Suprapubic skin (tissue), 4 donors: ENCODE measurements at regions not wholly inside any gene's neighbourhood (a gene's known extent, or its start where the extent isn't known, plus 50 kb on each side); places are given as distances from the start of the nearest gene placed in this dataset.

ENCODE experiments used
- DNase-seq, 2 donors: peaks; one replicate each; pipeline ENCODE4 v3.0.0-alpha.2; 2019; ENCODE audit warnings: low spot score in 2 of 2
- H3K27ac ChIP-seq: fragments of 200-600 bp; sonication (generic); one replicate; pipeline ENCODE4 v1.5.1; 2019
- H3K27me3 ChIP-seq: fragments of 200-600 bp; sonication (generic); one replicate; pipeline ENCODE4 v1.5.1; 2019
- H3K36me3 ChIP-seq: fragments of 200-600 bp; sonication (generic); one replicate; pipeline ENCODE4 v1.5.1; 2019
- H3K4me1 ChIP-seq: fragments of 200-600 bp; sonication (generic); one replicate; pipeline ENCODE4 v1.5.1; 2019
- H3K4me3 ChIP-seq: fragments of 200-600 bp; sonication (generic); one replicate; pipeline ENCODE4 v1.5.1; 2019; ENCODE audit warnings: mild to moderate bottlenecking
- H3K9me3 ChIP-seq: fragments of 200-600 bp; sonication (generic); one replicate; pipeline ENCODE4 v1.5.1; 2019
- EP300 ChIP-seq: sonication (generic); formaldehyde crosslinking; IDR thresholded peaks from one replicate; pipeline ENCODE4 v1.6.1; 2017; ENCODE audit warnings: antibody characterized with exemption
- POLR2A ChIP-seq, 2 donors: fragments of 450-650 bp; IDR thresholded peaks; one replicate each; pipeline ENCODE4 v1.6.1; 2017; ENCODE audit warnings: antibody characterized with exemption in 2 of 2, mild to moderate bottlenecking in 2 of 2, moderate library complexity in 2 of 2
- POLR2AphosphoS5 ChIP-seq, 3 donors: sonication (generic); formaldehyde crosslinking; IDR thresholded peaks; one replicate each; pipeline ENCODE4 v1.6.1; 2017; ENCODE audit warnings: antibody characterized with exemption in 3 of 3
- WGBS: methylation state at CpG from one replicate; pipeline ENCODE4 v1.1.5; 2018; 5-methylcytosine and 5-hydroxymethylcytosine counted together
- TF ChIP-seq, protein P1 (sequence below), 2 donors: fragments of 200-600 bp in 1 of 2; fragments of 450-650 bp in 1 of 2; sonication (generic) in 1 of 2; IDR thresholded peaks; one replicate each; pipeline ENCODE4 v1.5.1; 2016 to 2019; ENCODE audit warnings: antibody characterized with exemption in 2 of 2, mild to moderate bottlenecking in 1 of 2, moderate library complexity in 1 of 2

DNA sequence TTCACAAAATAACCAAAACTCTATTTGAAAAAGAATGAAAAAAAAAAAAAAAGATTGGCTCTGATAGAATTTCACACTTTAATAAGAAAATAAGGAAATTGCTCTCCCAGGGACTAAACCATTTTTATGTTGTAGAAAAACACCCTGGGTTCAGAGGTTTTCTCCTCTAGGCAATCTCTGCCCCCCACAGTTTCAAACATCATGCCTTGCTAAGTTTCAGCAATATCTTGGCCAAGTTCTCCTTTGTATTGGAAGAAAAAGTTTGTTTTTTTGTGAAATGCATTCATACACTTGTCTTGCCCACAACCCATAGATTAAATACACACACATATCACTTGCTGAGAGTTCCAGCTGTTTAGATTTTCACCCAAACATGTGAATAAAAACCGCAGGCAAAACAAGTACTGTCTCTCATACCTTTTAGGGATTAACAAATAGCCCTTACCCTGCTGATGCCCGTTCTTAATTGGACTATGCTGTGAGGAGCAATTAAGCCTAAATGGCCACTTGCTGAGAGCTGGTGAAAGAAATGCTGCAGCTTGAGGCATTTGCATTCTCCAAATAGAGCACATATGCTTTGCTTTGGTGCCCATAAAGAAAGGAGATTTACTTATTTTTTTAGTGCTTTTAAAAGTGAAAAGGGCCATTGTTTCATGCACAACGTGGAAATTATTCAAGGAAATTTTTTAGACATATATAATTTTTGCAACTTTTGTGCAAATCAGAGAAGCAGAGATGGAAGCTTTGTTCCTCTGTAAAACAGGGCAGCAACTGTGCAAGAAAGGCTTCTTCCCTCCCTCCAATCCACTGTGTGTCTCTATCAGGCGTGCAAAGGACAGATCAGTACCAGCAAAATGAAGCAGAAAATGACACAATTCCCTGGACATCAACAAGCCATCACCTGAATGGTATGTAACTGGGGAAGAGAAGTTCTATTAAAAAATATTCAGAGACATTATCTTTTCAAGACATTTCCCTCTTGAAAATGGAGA, 262.4 kb upstream of the KIF2A start:
- Histone ChIP-seq H3K36me3 (no peaks in the 10 kb centered on the region), H3K4me3 (no peak overlapping the region), H3K9me3 (no peaks in the 10 kb centered on the region), H3K4me1 (no peaks in the 10 kb centered on the region), H3K27ac (no peak overlapping the region), H3K27me3 (peaks cover 3% of the 10 kb centered on the region)
- no peak for DNase-seq
- 23% methylated on average over 4 of the region's 4 CpGs for WGBS
- TF ChIP-seq POLR2AphosphoS5 (IDR thresholded peaks at IDR 0.05) = no peak

DNA sequence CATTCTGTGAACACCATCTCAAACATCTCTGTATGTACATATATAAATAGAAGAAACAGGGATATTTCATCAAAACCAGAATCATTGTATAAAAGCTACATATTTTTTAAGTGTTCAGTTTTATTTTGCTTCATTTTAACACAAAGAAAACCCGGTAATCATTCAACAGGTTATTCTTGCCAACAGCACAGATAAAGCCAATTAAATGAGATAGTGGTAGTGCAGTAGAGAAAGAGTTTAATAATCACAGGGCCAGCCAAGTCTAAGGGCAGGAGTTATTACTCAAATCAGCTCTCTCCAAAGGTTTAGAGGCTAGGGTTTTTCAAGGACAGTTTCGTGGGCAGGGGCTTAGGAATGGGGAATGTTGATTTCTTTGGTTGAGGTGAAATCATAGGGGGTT, 261.0 kb upstream of the KIF2A start:
- Histone ChIP-seq H3K9me3 (no peaks in the 10 kb centered on the region), H3K27me3 (peaks cover under 1% of the 10 kb centered on the region), H3K27ac (no peak overlapping the region), H3K36me3 (no peaks in the 10 kb centered on the region), H3K4me1 (no peaks in the 10 kb centered on the region), H3K4me3 (no peak overlapping the region)
- no peak for TF ChIP-seq POLR2A (IDR thresholded peaks at IDR 0.05)
- TF ChIP-seq, protein P1, sequence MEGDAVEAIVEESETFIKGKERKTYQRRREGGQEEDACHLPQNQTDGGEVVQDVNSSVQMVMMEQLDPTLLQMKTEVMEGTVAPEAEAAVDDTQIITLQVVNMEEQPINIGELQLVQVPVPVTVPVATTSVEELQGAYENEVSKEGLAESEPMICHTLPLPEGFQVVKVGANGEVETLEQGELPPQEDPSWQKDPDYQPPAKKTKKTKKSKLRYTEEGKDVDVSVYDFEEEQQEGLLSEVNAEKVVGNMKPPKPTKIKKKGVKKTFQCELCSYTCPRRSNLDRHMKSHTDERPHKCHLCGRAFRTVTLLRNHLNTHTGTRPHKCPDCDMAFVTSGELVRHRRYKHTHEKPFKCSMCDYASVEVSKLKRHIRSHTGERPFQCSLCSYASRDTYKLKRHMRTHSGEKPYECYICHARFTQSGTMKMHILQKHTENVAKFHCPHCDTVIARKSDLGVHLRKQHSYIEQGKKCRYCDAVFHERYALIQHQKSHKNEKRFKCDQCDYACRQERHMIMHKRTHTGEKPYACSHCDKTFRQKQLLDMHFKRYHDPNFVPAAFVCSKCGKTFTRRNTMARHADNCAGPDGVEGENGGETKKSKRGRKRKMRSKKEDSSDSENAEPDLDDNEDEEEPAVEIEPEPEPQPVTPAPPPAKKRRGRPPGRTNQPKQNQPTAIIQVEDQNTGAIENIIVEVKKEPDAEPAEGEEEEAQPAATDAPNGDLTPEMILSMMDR (IDR thresholded peaks at IDR 0.05) = no peak
- no peak for TF ChIP-seq EP300
- TF ChIP-seq POLR2AphosphoS5 (IDR thresholded peaks at IDR 0.05) = no peak
- WGBS = 73% methylated on average over 2 of the region's 2 CpGs
- DNase-seq = no peak

DNA sequence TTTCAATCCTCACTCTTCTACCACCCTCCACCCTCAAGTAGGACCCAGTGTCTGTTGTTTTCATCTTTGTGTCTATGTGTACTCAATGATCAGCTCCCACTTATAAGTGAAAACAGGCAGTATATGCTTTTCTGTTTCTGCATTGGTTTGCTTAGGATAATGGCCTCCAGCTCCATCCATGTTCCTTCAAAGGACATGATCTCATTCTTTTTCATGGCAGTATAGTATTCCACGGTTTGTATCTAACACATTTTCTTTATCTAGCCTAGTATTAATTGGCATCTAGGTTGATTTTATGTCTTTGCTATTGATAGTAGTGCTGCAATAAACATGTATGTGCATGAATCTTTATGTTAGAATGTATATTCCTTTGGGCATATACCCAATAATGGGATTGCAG, 259.8 kb upstream of the KIF2A start:
- TF ChIP-seq, protein P1 (IDR thresholded peaks at IDR 0.05) = no peak
- no peak for TF ChIP-seq POLR2A (IDR thresholded peaks at IDR 0.05)
- no peak for TF ChIP-seq EP300
- no peak for TF ChIP-seq POLR2AphosphoS5 (IDR thresholded peaks at IDR 0.05)
- WGBS = 76% methylated on average over 1 of the region's 1 CpG
- Histone ChIP-seq H3K4me1 (no peaks in the 10 kb centered on the region), H3K27ac (no peak overlapping the region), H3K27me3 (no peaks in the 10 kb centered on the region), H3K4me3 (no peak overlapping the region), H3K36me3 (no peaks in the 10 kb centered on the region), H3K9me3 (no peaks in the 10 kb centered on the region)
- DNase-seq = no peak

DNA sequence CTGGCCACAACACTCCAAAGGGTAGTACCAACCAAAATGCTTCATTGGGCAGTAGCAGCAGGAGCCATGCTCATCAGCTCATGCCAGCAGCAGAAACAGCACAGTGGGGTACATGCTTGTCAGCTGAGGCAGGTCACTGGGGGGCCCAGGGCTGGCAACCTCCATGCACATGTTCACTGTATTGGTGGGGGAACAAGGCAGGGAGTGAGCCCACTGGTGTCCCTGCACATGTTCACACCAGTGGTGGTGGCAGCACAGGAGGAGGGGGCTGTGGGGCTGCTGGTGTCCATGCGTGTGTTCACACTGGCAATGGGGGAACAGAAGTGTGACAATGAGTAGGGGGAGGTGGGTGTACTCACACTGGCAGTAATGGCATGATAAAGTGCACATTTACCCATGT, 254.3 kb upstream of the KIF2A start:
- Histone ChIP-seq H3K36me3 (no peaks in the 10 kb centered on the region), H3K4me1 (no peaks in the 10 kb centered on the region), H3K4me3 (no peak overlapping the region), H3K27me3 (peaks cover 5% of the 10 kb centered on the region), H3K27ac (no peak overlapping the region), H3K9me3 (no peaks in the 10 kb centered on the region)
- DNase-seq = no peak
- 94% methylated on average over 1 of the region's 1 CpG for WGBS
- TF ChIP-seq, protein P1 (IDR thresholded peaks at IDR 0.05) = no peak
- no peak for TF ChIP-seq EP300
- no peak for TF ChIP-seq POLR2A (IDR thresholded peaks at IDR 0.05)
- no peak for TF ChIP-seq POLR2AphosphoS5 (IDR thresholded peaks at IDR 0.05)

DNA sequence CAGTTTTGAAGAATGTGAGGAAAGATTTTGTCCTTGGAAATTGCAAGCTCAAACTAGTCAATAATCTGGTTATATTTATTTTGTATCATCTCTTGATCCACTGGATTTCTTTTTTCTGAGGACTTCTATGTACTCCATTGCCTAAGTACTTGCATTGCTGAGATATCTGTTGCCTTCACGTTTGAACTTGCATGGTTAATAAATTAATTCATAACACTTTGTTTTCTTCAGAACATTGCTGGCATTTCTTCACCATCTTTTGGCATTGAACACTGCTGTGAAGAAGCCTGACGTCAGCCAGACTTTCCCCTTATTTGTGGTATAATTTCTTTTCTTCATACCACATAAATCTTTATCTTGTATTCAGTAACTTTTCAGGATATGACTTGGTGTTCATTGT, 246.0 kb upstream of the KIF2A start:
- H3K27me3 ChIP-seq = no peaks in the 10 kb centered on the region
- H3K27ac ChIP-seq = no peak overlapping the region
- no peak for DNase-seq
- no peaks in the 10 kb centered on the region for H3K36me3 ChIP-seq
- no peak overlapping the region for H3K4me3 ChIP-seq
- peaks cover 2% of the 10 kb centered on the region for H3K4me1 ChIP-seq
- TF ChIP-seq POLR2A (IDR thresholded peaks at IDR 0.05) = no peak
- TF ChIP-seq POLR2AphosphoS5 (IDR thresholded peaks at IDR 0.05) = no peak
- TF ChIP-seq, protein P1 (IDR thresholded peaks at IDR 0.05) = no peak
- no peak for TF ChIP-seq EP300
- H3K9me3 ChIP-seq = no peaks in the 10 kb centered on the region
- WGBS = 17% methylated on average over 2 of the region's 2 CpGs
